Psoas muscle (tissue), 7 donors: ENCODE measurements at regions not wholly inside any gene's neighbourhood (a gene's known extent, or its start where the extent isn't known, plus 50 kb on each side); places are given as distances from the start of the nearest gene placed in this dataset.

Source experiments
- ATAC-seq, 4 donors: fragments of 200-7000 bp; cut with Tn5 transposase; one replicate each; pipeline ENCODE4 v1.9.1; 2020; ENCODE audit warnings: moderate library complexity in 3 of 4, mild to moderate bottlenecking in 2 of 4
- DNase-seq, 2 donors: peaks; one replicate each; pipeline ENCODE4 v3.0.0-alpha.2; 2020
- H3K27ac ChIP-seq: fragments of 200-600 bp; one replicate; pipeline ENCODE4 v1.8.0; 2022
- H3K27me3 ChIP-seq, 3 donors: fragments of 200-600 bp in 1 of 3; one replicate each; pipeline versions ENCODE4 v1.6.1 to v1.8.0; 2013 to 2022; ENCODE audit warnings: low read length in 2 of 3, mild to moderate bottlenecking in 2 of 3, moderate library complexity in 1 of 3; ENCODE audit not compliant: insufficient read depth in 3 of 3
- H3K36me3 ChIP-seq, 2 donors: fragments of 200-600 bp in 1 of 2; one replicate each; pipeline versions ENCODE4 v1.6.1 to v1.8.0; 2013 to 2022; ENCODE audit warnings: low read depth in 1 of 2, mild to moderate bottlenecking in 1 of 2, moderate library complexity in 1 of 2; ENCODE audit not compliant: insufficient read depth in 1 of 2
- H3K4me1 ChIP-seq: fragments of 200-600 bp; one replicate; pipeline ENCODE4 v1.8.0; 2022
- H3K4me3 ChIP-seq: fragments of 200-600 bp; one replicate; pipeline ENCODE4 v1.8.0; 2022; ENCODE audit warnings: mild to moderate bottlenecking
- H3K9me3 ChIP-seq: fragments of 200-600 bp; one replicate; pipeline ENCODE4 v1.8.0; 2022
- CTCF ChIP-seq: fragments of 200-600 bp; IDR thresholded peaks from one replicate; pipeline ENCODE4 v1.8.0; 2022; ENCODE audit warnings: antibody characterized with exemption
- WGBS, 3 donors: extraction: QIAGEN DNeasy Blood & Tissue Kit; methylation state at CpG; one replicate each; pipeline versions ENCODE4 v1.1.6 to v1.1.7; 2013; 5-methylcytosine and 5-hydroxymethylcytosine counted together
- intact Hi-C, 2 donors: fragments of 100-400 bp; cut with DNase I; formaldehyde crosslinking; loops; one replicate each; pipeline versions ENCODE4 v1.11.0 to v1.14.2; 2022
- donor health status: healthy with polysubstance abuse.
- donor health status: DM: no; HTN: no; CAD: no; lungs with moderate emphysema.
- donor health status: Bipolar disorder and iron deficiency.
- donor health status: healthy.
- donor health status: DM: yes; HTN: yes; CAD: no.
- donor health status: DM: no; HTN: no; CAD: no.
- donor health status: DM: yes; HTN: yes; CAD: no.

- WGBS, 3 donors, result 73 to 78% (median 75%) methylated on average over 5 to 6 of the region's 6 CpGs
- Histone ChIP-seq H3K27ac (no peak overlapping the region), H3K27me3 (peaks cover 0 to 4% (median 0%) of the 10 kb centered on the region in 3 donors), H3K4me3 (no peak overlapping the region), H3K36me3 (no peaks in the 10 kb centered on the region), H3K9me3 (no peaks in the 10 kb centered on the region), H3K4me1 (no peaks in the 10 kb centered on the region)
- intact Hi-C loops, result no loop called here
- DNase-seq (no peak), ATAC-seq (no peak)
- TF ChIP-seq CTCF, result no peak
These were observed 192.8 kb downstream of the TBX22 start for GRCh38 chrX:80207327-80207726.

GRCh38 chrX:80216086-80216485, 201.5 kb downstream of the TBX22 start:
- ATAC-seq (no peak), DNase-seq (no peak)
- Histone ChIP-seq H3K9me3 (no peaks in the 10 kb centered on the region), H3K4me1 (no peaks in the 10 kb centered on the region), H3K27me3 (peaks cover 0 to 4% (median 0%) of the 10 kb centered on the region in 3 donors), H3K27ac (no peak overlapping the region), H3K36me3 (no peaks in the 10 kb centered on the region), H3K4me3 (no peak overlapping the region)
- TF ChIP-seq CTCF, result no peak
- 51 to 76% (median 65%) methylated on average over 2 of the region's 2 CpGs for WGBS, 3 donors
- intact Hi-C loops, result no loop called here

GRCh38 chrX:80223982-80224579, 196.2 kb upstream of the TENT5D start:
- Histone ChIP-seq H3K27me3 (no peaks in the 10 kb centered on the region), H3K9me3 (no peaks in the 10 kb centered on the region), H3K27ac (no peak overlapping the region), H3K36me3 (no peaks in the 10 kb centered on the region), H3K4me1 (no peaks in the 10 kb centered on the region), H3K4me3 (no peak overlapping the region)
- DNase-seq, result no peak
- no peak for TF ChIP-seq CTCF
- intact Hi-C loops, result no loop called here
- no peak for ATAC-seq

- no peak for TF ChIP-seq CTCF
- intact Hi-C loops, result no loop called here
These were observed 190.6 kb upstream of the TENT5D start for GRCh38 chrX:80229626-80230025.

GRCh38 chrX:80237072-80237471, 183.2 kb upstream of the TENT5D start:
- WGBS, 3 donors, result 57 to 68% (median 67%) methylated on average over 5 of the region's 5 CpGs
- no peak overlapping the region for H3K4me3 ChIP-seq
- DNase-seq (no peak), ATAC-seq (no peak)
- H3K27ac ChIP-seq, result no peak overlapping the region
- intact Hi-C loops, result no loop called here
- TF ChIP-seq CTCF, result no peak
- peaks cover 0 to 17% (median 0%) of the 10 kb centered on the region in 3 donors for H3K27me3 ChIP-seq
- no peaks in the 10 kb centered on the region for H3K36me3 ChIP-seq
- no peaks in the 10 kb centered on the region for H3K9me3 ChIP-seq
- H3K4me1 ChIP-seq, result no peaks in the 10 kb centered on the region

More at GRCh38 chrX:80229626-80230025, 190.6 kb upstream of the TENT5D start:
- 51 to 59% (median 58%) methylated on average over 2 of the region's 2 CpGs for WGBS, 3 donors
- H3K9me3 ChIP-seq, result no peaks in the 10 kb centered on the region
- no peak for DNase-seq
- H3K4me3 ChIP-seq, result no peak overlapping the region
- ATAC-seq, result no peak
- H3K27ac ChIP-seq, result no peak overlapping the region
- no peaks in the 10 kb centered on the region for H3K4me1 ChIP-seq
- H3K36me3 ChIP-seq, result no peaks in the 10 kb centered on the region
- no peaks in the 10 kb centered on the region for H3K27me3 ChIP-seq
